ENCODE measurements at regions not wholly inside any gene's neighbourhood (a gene's known extent, or its start where the extent isn't known, plus 50 kb on each side); places are given as distances from the start of the nearest gene placed in this dataset.

DNA sequence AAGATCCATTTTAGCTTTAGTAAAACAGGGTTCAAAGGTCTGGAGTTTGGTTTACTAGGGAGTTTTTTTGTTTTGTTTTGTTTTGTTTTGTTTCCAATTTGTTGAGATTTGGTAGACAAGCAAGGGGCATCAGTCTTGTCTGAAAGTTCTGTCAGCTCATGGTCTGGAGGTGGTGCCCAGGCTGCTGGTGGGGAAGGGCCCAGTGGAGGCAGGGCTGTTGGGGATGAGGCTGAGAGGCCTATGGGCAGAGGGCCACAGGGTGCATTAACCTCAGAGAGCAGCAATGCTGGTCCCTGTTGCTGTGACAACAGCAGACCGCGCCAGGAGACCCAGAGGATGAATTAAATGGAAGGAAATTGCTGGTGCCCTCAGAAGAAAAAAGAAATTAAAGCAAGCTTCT lies 174.5 kb downstream of the FGF1 start:
- H3K4me3 ChIP-seq (ENCODE audit: control insufficient read depth, low read depth, low read length), result no peak overlapping the region
- DNase-seq (ENCODE audit: low read depth), result no peak
- TF ChIP-seq CTCF (IDR thresholded peaks at IDR 0.05; ENCODE audit: control insufficient read depth, insufficient read depth, low read depth, low read length, missing control alignments), result no peak

- no peak for DNase-seq (ENCODE audit: low read depth)
- no peak overlapping the region for H3K4me3 ChIP-seq (ENCODE audit: control insufficient read depth, low read depth, low read length)
- TF ChIP-seq CTCF (IDR thresholded peaks at IDR 0.05; ENCODE audit: control insufficient read depth, insufficient read depth, low read depth, low read length, missing control alignments), result no peak
Observed at GRCh38 chr5:142509026-142509425, 176.9 kb downstream of the FGF1 start.

GRCh38 chr5:142508591-142508990 lies 177.3 kb downstream of the FGF1 start:
- H3K4me3 ChIP-seq (ENCODE audit: control insufficient read depth, low read depth, low read length), result no peak overlapping the region

GRCh38 chr5:142507531-142508372 lies 178.1 kb downstream of the FGF1 start:
- no peak for TF ChIP-seq CTCF (IDR thresholded peaks at IDR 0.05; ENCODE audit: control insufficient read depth, insufficient read depth, low read depth, low read length, missing control alignments)
- no peak for DNase-seq (ENCODE audit: low read depth)

More at GRCh38 chr5:142508591-142508990, 177.3 kb downstream of the FGF1 start:
- no peak for DNase-seq (ENCODE audit: low read depth)
- no peak for TF ChIP-seq CTCF (IDR thresholded peaks at IDR 0.05; ENCODE audit: control insufficient read depth, insufficient read depth, low read depth, low read length, missing control alignments)

GRCh38 chr5:142506756-142507155 lies 179.1 kb downstream of the FGF1 start:
- no peak for TF ChIP-seq CTCF (IDR thresholded peaks at IDR 0.05; ENCODE audit: control insufficient read depth, insufficient read depth, low read depth, low read length, missing control alignments)
- DNase-seq (ENCODE audit: low read depth), result no peak

More at GRCh38 chr5:142507531-142508372, 178.1 kb downstream of the FGF1 start:
- no peak overlapping the region for H3K4me3 ChIP-seq (ENCODE audit: control insufficient read depth, low read depth, low read length)

DNA sequence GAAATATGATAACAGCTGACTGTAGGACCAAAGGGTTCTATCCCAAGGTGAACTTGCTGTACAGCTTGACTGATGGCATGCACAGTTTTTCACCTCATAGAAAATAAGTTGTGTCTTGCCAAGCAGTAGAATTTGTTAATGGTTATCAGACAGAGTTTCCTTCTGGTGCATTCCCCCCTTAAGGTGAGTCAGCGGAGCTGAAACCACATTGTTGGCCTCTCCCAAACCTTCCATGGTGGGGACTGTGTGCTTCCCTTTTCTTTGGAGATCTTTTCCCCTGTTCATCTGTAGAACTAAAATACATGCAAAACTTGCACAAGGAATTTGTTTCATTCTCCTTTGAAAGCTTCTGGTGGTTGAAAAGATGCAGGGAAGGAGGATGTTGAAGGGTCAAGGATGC lies 179.8 kb downstream of the FGF1 start:
- H3K4me3 ChIP-seq (ENCODE audit: control insufficient read depth, low read depth, low read length), result no peak overlapping the region
- DNase-seq (ENCODE audit: low read depth), result no peak
- TF ChIP-seq CTCF (IDR thresholded peaks at IDR 0.05; ENCODE audit: control insufficient read depth, insufficient read depth, low read depth, low read length, missing control alignments), result no peak

More at GRCh38 chr5:142506756-142507155, 179.1 kb downstream of the FGF1 start:
- H3K4me3 ChIP-seq (ENCODE audit: control insufficient read depth, low read depth, low read length), result no peak overlapping the region
